ENCODE measurements at regions not wholly inside any gene's neighbourhood (a gene's known extent, or its start where the extent isn't known, plus 50 kb on each side); places are given as distances from the start of the nearest gene placed in this dataset.

DNA sequence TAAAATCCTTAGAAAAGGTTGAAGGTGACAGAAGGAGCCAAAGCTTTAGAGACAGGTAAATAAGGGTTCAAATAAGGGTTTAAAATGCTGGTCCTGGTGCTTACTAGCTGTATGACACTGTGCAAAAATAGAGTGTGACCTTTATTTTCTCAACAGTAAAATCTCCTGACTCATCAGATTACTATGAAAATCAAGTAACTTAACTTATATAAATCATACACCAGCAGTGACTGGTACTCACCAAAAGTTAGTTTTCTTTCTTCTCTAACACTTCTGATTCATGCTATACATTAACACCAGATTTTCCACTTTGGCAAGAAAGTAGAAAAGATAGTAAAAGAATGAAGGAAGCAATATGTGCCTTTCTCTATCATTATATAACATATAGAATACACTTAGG lies 205.9 kb upstream of the GBE1 start:
- TF ChIP-seq TAF1 (IDR thresholded peaks at IDR 0.05; ENCODE audit: borderline replicate concordance, insufficient read depth, low read length) (no peak), SIN3A (IDR thresholded peaks at IDR 0.05; ENCODE audit: borderline replicate concordance, insufficient read depth, low read length) (no peak), REST (IDR thresholded peaks at IDR 0.05; ENCODE audit: insufficient read depth in 1 of 2, low read depth in 2 of 2, low read length in 2 of 2) (no peak), POLR2AphosphoS5 (IDR thresholded peaks at IDR 0.05; ENCODE audit: low read depth, low read length) (no peak), FOXP2 (optimal IDR thresholded peaks at IDR 0.05; ENCODE audit: borderline replicate concordance, extremely low read depth, extremely low read length, insufficient read depth) (no peak)

DNA sequence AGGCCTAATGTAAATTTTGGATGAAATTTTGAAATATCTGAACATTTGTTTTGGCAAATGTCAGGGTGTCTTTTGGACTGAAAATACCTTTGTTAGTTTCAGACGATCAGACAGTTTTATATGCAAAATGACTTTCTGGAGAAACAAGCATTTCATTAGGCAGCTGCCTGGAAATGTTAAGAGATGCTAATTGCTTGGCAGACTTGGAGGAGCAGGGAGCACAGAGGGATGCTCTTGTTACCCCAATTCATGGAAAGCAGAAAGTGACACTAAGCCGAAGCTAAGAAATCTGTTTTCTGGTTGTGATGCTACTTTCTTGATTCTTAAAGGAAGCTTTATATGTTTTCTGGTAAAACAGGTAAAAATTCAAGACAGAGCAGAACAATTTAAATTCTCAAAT lies 204.3 kb upstream of the GBE1 start:
- TF ChIP-seq FOXP2 (optimal IDR thresholded peaks at IDR 0.05; ENCODE audit: borderline replicate concordance, extremely low read depth, extremely low read length, insufficient read depth) (no peak), REST (IDR thresholded peaks at IDR 0.05; ENCODE audit: insufficient read depth in 1 of 2, low read depth in 2 of 2, low read length in 2 of 2) (no peak), TAF1 (IDR thresholded peaks at IDR 0.05; ENCODE audit: borderline replicate concordance, insufficient read depth, low read length) (no peak), SIN3A (IDR thresholded peaks at IDR 0.05; ENCODE audit: borderline replicate concordance, insufficient read depth, low read length) (no peak), POLR2AphosphoS5 (IDR thresholded peaks at IDR 0.05; ENCODE audit: low read depth, low read length) (no peak)

GRCh38 chr3:81962396-81962795 lies 201.0 kb upstream of the GBE1 start:
- TF ChIP-seq TAF1 (IDR thresholded peaks at IDR 0.05; ENCODE audit: borderline replicate concordance, insufficient read depth, low read length) (no peak), POLR2AphosphoS5 (IDR thresholded peaks at IDR 0.05; ENCODE audit: low read depth, low read length) (no peak), REST (IDR thresholded peaks at IDR 0.05; ENCODE audit: insufficient read depth in 1 of 2, low read depth in 2 of 2, low read length in 2 of 2) (no peak), FOXP2 (optimal IDR thresholded peaks at IDR 0.05; ENCODE audit: borderline replicate concordance, extremely low read depth, extremely low read length, insufficient read depth) (no peak), SIN3A (IDR thresholded peaks at IDR 0.05; ENCODE audit: borderline replicate concordance, insufficient read depth, low read length) (no peak)

- TF ChIP-seq TAF1 (IDR thresholded peaks at IDR 0.05; ENCODE audit: borderline replicate concordance, insufficient read depth, low read length) (no peak), FOXP2 (optimal IDR thresholded peaks at IDR 0.05; ENCODE audit: borderline replicate concordance, extremely low read depth, extremely low read length, insufficient read depth) (no peak), SIN3A (IDR thresholded peaks at IDR 0.05; ENCODE audit: borderline replicate concordance, insufficient read depth, low read length) (no peak), POLR2AphosphoS5 (IDR thresholded peaks at IDR 0.05; ENCODE audit: low read depth, low read length) (no peak), REST (IDR thresholded peaks at IDR 0.05; ENCODE audit: insufficient read depth in 1 of 2, low read depth in 2 of 2, low read length in 2 of 2) (no peak)
These were observed 197.7 kb upstream of the GBE1 start for GRCh38 chr3:81958972-81959640.
